Neuronal stem cell (in vitro differentiated cells): ENCODE measurements at regions not wholly inside any gene's neighbourhood (a gene's known extent, or its start where the extent isn't known, plus 50 kb on each side); places are given as distances from the start of the nearest gene placed in this dataset.

Experiments used
- DNase-seq: peaks from one replicate; pipeline ENCODE4 v3.0.0-alpha.2; 2013; ENCODE audit warnings: low spot score
- H2AFZ ChIP-seq: one replicate; pipeline ENCODE4 v1.6.1; 2013; ENCODE audit warnings: mild to moderate bottlenecking, low read length, inconsistent platforms
- H2AK5ac ChIP-seq: 2 replicates; pipeline ENCODE4 v1.6.1; 2013; ENCODE audit warnings: low read depth, mild to moderate bottlenecking, inconsistent platforms, low read length, moderate library complexity, mixed read lengths
- H2BK120ac ChIP-seq: 2 replicates; pipeline ENCODE4 v1.6.1; 2013; ENCODE audit warnings: low read depth, mild to moderate bottlenecking, inconsistent platforms, low read length, moderate library complexity, mixed read lengths
- H2BK12ac ChIP-seq: one replicate; pipeline ENCODE4 v1.6.1; 2013; ENCODE audit warnings: low read length, inconsistent platforms
- H2BK15ac ChIP-seq: 2 replicates; pipeline ENCODE4 v1.6.1; 2013; ENCODE audit warnings: mild to moderate bottlenecking, low read length, inconsistent platforms, mixed read lengths
- H2BK5ac ChIP-seq: one replicate; pipeline ENCODE4 v1.6.1; 2013; ENCODE audit warnings: inconsistent platforms, mild to moderate bottlenecking, low read length, moderate library complexity
- H3K14ac ChIP-seq: one replicate; pipeline ENCODE4 v1.6.1; 2013; ENCODE audit warnings: low read length, inconsistent platforms
- H3K18ac ChIP-seq: 2 replicates; pipeline ENCODE4 v1.6.1; 2013; ENCODE audit warnings: low read length, inconsistent platforms
- H3K23ac ChIP-seq: 2 replicates; pipeline ENCODE4 v1.6.1; 2013; ENCODE audit warnings: low read depth, mild to moderate bottlenecking, mixed read lengths, low read length, inconsistent platforms; ENCODE audit not compliant: poor library complexity
- H3K27ac ChIP-seq: replicated peaks from 3 replicates; pipeline ENCODE4 v1.5.1; 2013; ENCODE audit warnings: low read length, inconsistent platforms
- H3K27me3 ChIP-seq, 3 experiments: 2 replicates each; pipeline ENCODE4 v1.6.1; 2013; ENCODE audit warnings: low read length in 3 of 3, mild to moderate bottlenecking in 2 of 3, inconsistent platforms in 1 of 3, low read depth in 1 of 3, mixed read lengths in 1 of 3, moderate library complexity in 1 of 3; ENCODE audit not compliant: control insufficient read depth in 3 of 3, insufficient read depth in 3 of 3
- H3K36me3 ChIP-seq, 2 donors: replicated peaks in 1 of 2; 2 replicates each; pipeline ENCODE4 v1.6.1; 2013; ENCODE audit warnings: low read length in 2 of 2; ENCODE audit not compliant: control insufficient read depth in 2 of 2, insufficient read depth in 2 of 2
- H3K4ac ChIP-seq: 2 replicates; pipeline ENCODE4 v1.6.1; 2013; ENCODE audit warnings: inconsistent platforms, mild to moderate bottlenecking, low read length, moderate library complexity
- H3K4me1 ChIP-seq, 2 donors: 1 replicate in 1 of 2; 2 replicates in 1 of 2; pipeline ENCODE4 v1.6.1; 2013; ENCODE audit warnings: low read length in 2 of 2, low read depth in 1 of 2; ENCODE audit not compliant: control insufficient read depth in 2 of 2, insufficient read depth in 1 of 2
- H3K4me2 ChIP-seq: one replicate; pipeline ENCODE4 v1.6.1; 2013; ENCODE audit warnings: mild to moderate bottlenecking, low read length, inconsistent platforms; ENCODE audit not compliant: insufficient read depth, poor library complexity, severe bottlenecking
- H3K4me3 ChIP-seq, 2 donors: 2 replicates each; pipeline ENCODE4 v1.5.1; 2013; ENCODE audit warnings: low read length in 2 of 2, mild to moderate bottlenecking in 2 of 2, inconsistent platforms in 1 of 2, moderate library complexity in 1 of 2
- H3K79me1 ChIP-seq: one replicate; pipeline ENCODE4 v1.6.1; 2013; ENCODE audit warnings: low read depth, mild to moderate bottlenecking, inconsistent platforms, low read length, moderate library complexity
- H3K9ac ChIP-seq: one replicate; pipeline ENCODE4 v1.6.1; 2013; ENCODE audit warnings: mild to moderate bottlenecking, low read depth, low read length, inconsistent platforms; ENCODE audit not compliant: poor library complexity
- H3K9me3 ChIP-seq, 2 donors: replicated peaks in 1 of 2; 2 replicates each; pipeline versions ENCODE3 to v1.6.1; 2013; ENCODE audit warnings: low read length in 2 of 2, mild to moderate bottlenecking in 2 of 2, inconsistent platforms in 1 of 2, low read depth in 1 of 2, mixed read lengths in 1 of 2, moderate library complexity in 1 of 2; ENCODE audit not compliant: control insufficient read depth in 2 of 2, insufficient read depth in 1 of 2
- H4K8ac ChIP-seq: one replicate; pipeline ENCODE4 v1.6.1; 2013; ENCODE audit warnings: low read depth, mild to moderate bottlenecking, inconsistent platforms, low read length, moderate library complexity
- H4K91ac ChIP-seq: one replicate; pipeline ENCODE4 v1.6.1; 2013; ENCODE audit warnings: low read length, low read depth, mild to moderate bottlenecking, inconsistent platforms; ENCODE audit not compliant: poor library complexity
- WGBS, 2 donors: extraction: QIAGEN DNeasy Blood & Tissue Kit; methylation state at CpG; one replicate each; pipeline ENCODE4 v1.1.7; 2013; ENCODE audit warnings: missing lambda C conversion rate in 2 of 2, mixed read lengths in 1 of 2; ENCODE audit not compliant: insufficient read length in 2 of 2, insufficient replicate concordance in 1 of 2; ENCODE audit errors: extremely low coverage in 2 of 2; 5-methylcytosine and 5-hydroxymethylcytosine counted together

- Histone ChIP-seq H3K4me3 (no peak overlapping the region), H2BK15ac (no peak overlapping the region), H3K4me1 (peaks cover 0 to 3% of the 10 kb centered on the region in 2 donors), H3K23ac (no peak overlapping the region), H3K18ac (peak overlapping the region; percentile 24), H3K4ac (no peak overlapping the region), H3K27ac (no peak overlapping the region), H3K79me1 (no peaks in the 10 kb centered on the region), H2AFZ (no peak overlapping the region), H2AK5ac (no peak overlapping the region), H4K8ac (no peak overlapping the region), H3K9ac (no peak overlapping the region), H3K4me2 (no peak overlapping the region), H2BK12ac (no peak overlapping the region), H2BK5ac (no peak overlapping the region), H2BK120ac (no peak overlapping the region), H3K14ac (no peak overlapping the region), H3K27me3 (no peaks in the 10 kb centered on the region), H3K9me3 (no peaks in the 10 kb centered on the region), H3K36me3 (no peaks in the 10 kb centered on the region), H4K91ac (no peak overlapping the region)
- no peak for DNase-seq
- WGBS, 2 donors = no CpG with 5 or more reads among the region's 4 CpGs
These were observed 256.6 kb upstream of the NR2F2 start for GRCh38 chr15:96073908-96074307.

GRCh38 chr15:96075895-96076294, 254.6 kb upstream of the NR2F2 start:
- Histone ChIP-seq H4K91ac (no peak overlapping the region), H3K27me3 (no peaks in the 10 kb centered on the region), H3K14ac (no peak overlapping the region), H2BK5ac (no peak overlapping the region), H3K4me1 (no peaks in the 10 kb centered on the region), H3K18ac (no peak overlapping the region), H2AFZ (no peak overlapping the region), H3K9ac (no peak overlapping the region), H4K8ac (no peak overlapping the region), H2AK5ac (no peak overlapping the region), H3K23ac (no peak overlapping the region), H3K4me2 (no peak overlapping the region), H3K27ac (no peak overlapping the region), H3K4ac (no peak overlapping the region), H3K4me3 (no peak overlapping the region), H2BK12ac (no peak overlapping the region), H3K79me1 (no peaks in the 10 kb centered on the region), H2BK120ac (no peak overlapping the region), H2BK15ac (no peak overlapping the region), H3K36me3 (no peaks in the 10 kb centered on the region), H3K9me3 (no peaks in the 10 kb centered on the region)
- DNase-seq = no peak
- no CpG with 5 or more reads among the region's 2 CpGs for WGBS, 2 donors

GRCh38 chr15:96076350-96076749, 254.2 kb upstream of the NR2F2 start:
- Histone ChIP-seq H2BK15ac (no peak overlapping the region), H3K79me1 (no peaks in the 10 kb centered on the region), H4K91ac (no peak overlapping the region), H3K9ac (no peak overlapping the region), H3K23ac (no peak overlapping the region), H3K18ac (no peak overlapping the region), H2BK12ac (no peak overlapping the region), H2AK5ac (no peak overlapping the region), H2BK120ac (no peak overlapping the region), H3K4me1 (no peaks in the 10 kb centered on the region), H3K9me3 (no peaks in the 10 kb centered on the region), H2AFZ (no peak overlapping the region), H4K8ac (no peak overlapping the region), H3K4me2 (no peak overlapping the region), H3K36me3 (no peaks in the 10 kb centered on the region), H3K4ac (no peak overlapping the region), H3K14ac (no peak overlapping the region), H2BK5ac (no peak overlapping the region), H3K27me3 (no peaks in the 10 kb centered on the region), H3K4me3 (no peak overlapping the region), H3K27ac (no peak overlapping the region)
- DNase-seq = no peak
- 100% methylated on average over 3 of the region's 6 CpGs for WGBS, 2 donors

GRCh38 chr15:96079041-96079440, 251.5 kb upstream of the NR2F2 start:
- H3K14ac ChIP-seq = no peak overlapping the region
- no peak overlapping the region for H4K91ac ChIP-seq
- H3K4me3 ChIP-seq = no peak overlapping the region
- no peak overlapping the region for H2BK12ac ChIP-seq
- no peak overlapping the region for H3K4ac ChIP-seq
- no peak overlapping the region for H3K27ac ChIP-seq
- H3K36me3 ChIP-seq = no peaks in the 10 kb centered on the region
- no peak overlapping the region for H3K4me2 ChIP-seq
- no peak overlapping the region for H3K9ac ChIP-seq
- no peaks in the 10 kb centered on the region for H3K79me1 ChIP-seq
- H2AFZ ChIP-seq = no peak overlapping the region
- peaks cover 0 to 3% of the 10 kb centered on the region in 2 donors for H3K9me3 ChIP-seq
- H3K23ac ChIP-seq = no peak overlapping the region
- no peaks in the 10 kb centered on the region for H3K27me3 ChIP-seq
- H4K8ac ChIP-seq = no peak overlapping the region
- H3K4me1 ChIP-seq = no peaks in the 10 kb centered on the region
- no CpG with 5 or more reads among the region's 4 CpGs for WGBS, 2 donors
- no peak overlapping the region for H2BK15ac ChIP-seq
- H3K18ac ChIP-seq = no peak overlapping the region
- no peak overlapping the region for H2AK5ac ChIP-seq
- H2BK120ac ChIP-seq = no peak overlapping the region
- no peak for DNase-seq
- H2BK5ac ChIP-seq = no peak overlapping the region
